HG03460 (cell line): ENCODE measurements at regions not wholly inside any gene's neighbourhood (a gene's known extent, or its start where the extent isn't known, plus 50 kb on each side); places are given as distances from the start of the nearest gene placed in this dataset.

ENCODE experiments used
- ATAC-seq: cut with Tn5 transposase; IDR thresholded peaks from one replicate; pipeline ENCODE4 v1.9.1; 2021; ENCODE audit not compliant: unreplicated experiment

DNA sequence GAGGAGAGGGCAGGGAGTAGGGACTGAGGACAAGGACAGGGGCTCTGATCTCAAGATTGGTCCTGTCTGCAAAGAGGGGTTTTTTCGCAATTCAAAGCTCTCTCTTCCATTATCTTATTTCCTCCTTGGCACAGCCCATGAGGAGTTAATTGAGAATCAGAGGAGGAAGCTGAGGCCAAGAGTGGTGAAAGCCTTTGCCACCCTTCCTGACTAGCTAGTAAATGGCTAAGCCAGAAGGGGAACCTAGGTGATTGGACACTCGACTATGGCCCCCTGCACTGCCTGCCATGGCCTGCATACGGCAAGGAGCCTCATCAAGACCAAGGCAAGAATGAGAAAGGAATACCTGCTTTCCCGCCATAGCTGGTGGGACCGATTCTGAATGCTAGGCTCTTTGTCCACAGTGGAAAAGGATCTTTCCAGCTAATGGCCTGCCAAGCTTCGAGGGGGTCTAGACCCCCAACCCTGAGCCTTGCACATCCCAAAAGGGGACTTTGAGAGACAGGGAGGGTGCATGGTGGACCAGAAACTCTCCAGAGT, 237.9 kb downstream of the HAUS1 start:
- ATAC-seq: no peak

DNA sequence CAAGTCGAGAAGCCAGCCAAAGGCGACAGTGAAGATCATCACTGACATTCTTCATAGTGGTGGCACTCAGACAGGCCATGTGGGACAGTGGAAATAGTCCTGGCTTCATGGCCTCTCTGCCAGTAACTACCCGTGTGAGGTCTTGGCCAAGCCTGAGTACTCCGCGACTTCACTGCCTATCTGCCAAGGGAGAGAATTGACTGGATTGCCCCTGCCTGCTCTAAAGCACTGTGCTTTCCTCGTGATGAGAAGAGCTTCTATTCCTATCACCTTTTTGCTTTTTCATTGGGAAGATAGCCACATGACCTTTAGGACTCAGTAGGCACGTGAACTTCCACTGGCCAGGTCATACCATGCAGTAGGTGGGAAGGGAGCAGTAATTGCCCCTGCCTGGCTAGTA, 239.3 kb downstream of the HAUS1 start:
- no peak for ATAC-seq

DNA sequence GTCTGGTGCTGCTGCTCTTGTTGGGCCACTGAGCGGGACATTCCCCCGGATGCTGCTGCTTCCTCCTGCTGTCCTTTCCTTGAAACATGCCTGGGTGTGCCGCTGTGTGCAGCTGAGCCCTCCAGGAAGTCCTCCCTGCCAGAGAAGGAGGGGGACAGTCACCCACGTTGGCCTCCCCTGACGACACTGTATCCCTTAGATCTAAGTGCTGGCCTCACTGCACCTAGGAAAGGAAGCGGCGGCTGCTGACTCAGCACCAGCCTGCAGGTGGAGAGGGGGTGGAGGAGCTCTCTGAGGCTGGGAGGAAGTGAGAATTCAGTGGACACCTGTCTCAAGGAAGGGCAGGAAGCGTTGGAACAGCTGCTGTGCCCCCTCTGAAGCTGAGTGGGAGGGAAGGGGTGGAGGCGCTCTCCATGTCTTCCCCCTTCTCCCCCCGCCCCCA, 239.8 kb downstream of the HAUS1 start:
- ATAC-seq: peak; percentile 75

DNA sequence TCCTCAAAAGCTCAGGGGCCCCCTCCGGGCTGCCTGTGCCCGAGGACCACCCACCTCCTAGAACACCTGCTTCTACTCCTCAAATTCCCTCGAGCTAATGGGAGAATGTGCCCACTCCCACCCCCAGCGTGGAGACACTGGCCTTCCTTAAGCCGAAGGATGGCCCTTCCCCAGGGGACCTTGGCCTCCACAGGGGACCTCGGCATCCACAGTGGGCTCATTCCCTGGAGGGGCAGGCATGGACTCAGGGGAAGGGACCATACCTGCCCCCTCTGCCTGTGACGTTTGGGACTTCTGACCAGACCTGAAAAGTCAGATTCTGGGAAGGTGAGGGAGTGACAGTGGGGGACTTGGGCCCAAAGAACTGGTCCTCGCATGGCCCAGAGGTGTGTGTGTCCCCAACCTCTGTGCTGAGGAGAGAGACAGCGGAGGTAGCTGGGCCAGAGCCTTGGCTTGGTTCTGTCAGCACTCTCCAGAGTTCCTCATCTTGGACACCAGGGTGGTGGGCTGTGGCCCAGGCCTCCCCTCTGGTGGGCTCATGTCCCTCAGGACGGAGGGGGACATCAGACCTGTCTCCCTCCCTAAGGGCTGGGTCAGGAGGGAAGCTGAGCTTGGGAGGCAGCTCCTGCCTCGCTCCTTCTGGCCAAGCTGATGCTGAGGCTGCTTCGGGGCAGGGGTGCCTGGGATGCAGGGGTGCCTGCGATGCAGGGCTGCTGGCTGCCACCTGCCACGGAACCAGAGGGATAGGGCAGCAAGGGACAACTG, 240.4 kb downstream of the HAUS1 start:
- no peak for ATAC-seq

DNA sequence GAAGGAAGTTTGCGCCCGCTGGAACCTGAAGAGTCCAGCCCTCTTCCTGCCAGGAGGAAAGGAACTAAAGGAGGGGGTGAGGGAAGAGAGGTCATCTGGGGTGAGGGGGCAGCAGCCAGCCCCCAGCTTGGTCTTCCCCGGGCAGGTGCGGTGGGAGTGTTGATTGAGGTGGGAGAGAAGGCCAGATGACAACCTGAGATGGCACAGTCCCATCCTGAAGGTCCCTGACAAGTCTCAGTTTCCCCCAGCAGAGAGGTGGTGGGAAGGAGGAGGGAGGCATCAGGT, 240.9 kb downstream of the HAUS1 start:
- ATAC-seq: no peak

DNA sequence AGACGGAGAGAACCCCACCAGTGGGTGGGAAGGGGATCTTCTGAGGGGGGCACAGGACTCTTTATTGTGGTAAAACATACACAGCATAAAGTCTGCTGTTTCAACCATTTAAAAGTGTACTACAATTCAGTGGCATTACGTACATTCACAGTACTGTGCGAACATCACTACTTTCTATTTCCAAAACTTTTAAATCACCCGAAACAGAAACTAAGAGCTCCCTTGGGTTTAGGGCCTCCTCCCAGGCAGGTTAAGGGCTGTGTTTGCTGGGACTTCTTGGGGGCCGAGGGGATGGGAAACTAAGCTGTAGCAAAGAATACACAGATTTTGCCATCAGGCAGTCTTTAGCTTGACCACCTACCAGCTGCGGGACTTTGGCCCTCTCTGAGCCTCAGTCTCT, 242.0 kb downstream of the HAUS1 start:
- ATAC-seq: no peak

DNA sequence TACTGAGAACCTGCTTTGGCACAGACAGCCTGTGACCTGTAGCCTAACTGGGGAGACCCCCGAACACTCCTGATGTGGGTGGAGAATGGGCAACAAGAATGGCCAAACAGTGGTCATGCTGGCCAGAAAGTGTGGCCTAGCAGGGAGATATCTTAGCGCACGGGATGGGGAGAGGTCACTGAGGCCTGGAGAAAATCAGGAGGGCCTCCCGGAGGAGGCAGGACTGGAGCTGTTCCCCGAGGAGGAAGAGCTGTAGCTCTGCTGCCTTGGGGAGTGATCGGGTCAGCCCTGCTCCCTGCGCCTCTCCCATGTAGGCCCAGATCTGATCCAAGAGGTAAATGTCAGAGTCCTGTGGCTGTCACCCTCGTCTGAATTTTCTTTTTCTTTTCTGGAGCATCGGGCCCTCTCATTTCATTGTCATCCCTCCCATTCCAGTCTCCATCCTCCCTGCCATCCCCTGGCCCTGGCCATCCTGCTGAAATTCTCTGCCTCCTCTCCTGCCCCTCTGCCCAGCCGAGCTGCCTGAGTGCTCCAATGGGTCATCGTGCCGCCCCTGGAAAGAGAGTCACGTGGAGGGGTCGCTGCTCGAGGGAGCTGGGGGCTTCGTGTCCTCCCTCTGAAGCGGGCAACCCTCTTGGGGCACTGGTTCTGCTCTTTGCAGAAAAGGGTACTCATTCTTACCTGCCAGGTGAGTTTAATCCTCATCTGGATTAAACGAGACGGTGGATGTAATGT, 242.9 kb downstream of the HAUS1 start:
- no peak for ATAC-seq

DNA sequence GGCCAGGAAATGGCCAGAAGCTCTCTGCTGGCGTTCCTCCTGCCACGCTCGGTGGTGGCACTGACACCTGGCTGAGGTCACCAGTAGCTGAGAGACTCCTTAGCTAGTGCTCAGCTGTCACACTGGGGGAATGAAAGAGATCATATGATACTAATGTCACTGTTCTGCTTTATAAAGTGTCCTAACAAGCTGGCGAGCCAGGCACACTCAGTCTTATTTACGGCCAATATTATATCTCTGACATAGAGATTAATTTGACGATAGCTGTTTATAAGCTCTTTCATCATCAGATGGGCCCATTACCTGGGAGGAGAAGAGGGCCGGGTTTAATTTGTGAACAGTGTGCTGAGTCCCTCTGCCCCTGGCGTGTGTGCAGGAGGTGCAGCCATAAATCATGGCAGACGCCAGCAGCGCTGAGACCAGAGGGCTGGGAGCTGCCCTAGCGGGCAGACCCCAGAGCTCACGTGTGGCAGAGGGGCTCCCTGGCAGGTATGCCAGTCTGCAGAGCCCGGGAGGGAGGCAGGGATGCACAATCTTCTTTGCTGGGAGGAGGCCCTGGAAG, 246.5 kb downstream of the HAUS1 start:
- ATAC-seq: no peak

DNA sequence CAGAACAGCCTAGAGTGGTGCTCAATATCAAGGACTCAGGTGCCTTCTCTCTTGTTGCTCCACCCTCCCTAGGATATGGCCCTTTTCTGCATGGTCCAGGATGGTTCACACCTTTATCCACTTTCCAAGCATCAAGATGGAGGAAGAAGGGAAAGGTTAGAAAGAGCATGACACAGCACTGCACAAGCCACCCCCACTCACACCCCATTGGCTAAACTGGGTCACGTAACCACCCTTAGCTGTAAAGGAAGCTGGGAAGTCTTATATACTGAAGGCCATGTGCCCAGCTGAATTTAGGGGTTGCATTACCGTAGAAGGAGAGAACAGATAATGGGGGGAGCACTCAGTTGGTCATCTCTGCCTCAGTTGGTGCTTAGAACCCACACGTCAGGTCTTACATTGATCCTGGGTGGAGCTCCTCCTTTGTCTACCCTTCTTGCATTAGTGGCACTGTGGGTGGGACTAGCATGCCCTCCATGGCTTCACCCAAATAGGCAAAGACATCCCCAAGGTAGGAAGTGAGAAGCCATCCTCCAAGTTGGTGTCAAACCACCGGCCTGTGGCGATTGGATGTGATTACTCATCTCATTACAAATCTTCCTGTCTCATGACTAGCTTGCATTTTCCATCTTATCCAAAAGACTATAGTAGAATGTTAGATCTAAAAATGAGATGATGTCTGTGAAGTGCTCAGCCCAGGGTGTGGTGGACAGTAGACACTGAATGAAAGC, 248.5 kb downstream of the HAUS1 start:
- ATAC-seq: no peak

DNA sequence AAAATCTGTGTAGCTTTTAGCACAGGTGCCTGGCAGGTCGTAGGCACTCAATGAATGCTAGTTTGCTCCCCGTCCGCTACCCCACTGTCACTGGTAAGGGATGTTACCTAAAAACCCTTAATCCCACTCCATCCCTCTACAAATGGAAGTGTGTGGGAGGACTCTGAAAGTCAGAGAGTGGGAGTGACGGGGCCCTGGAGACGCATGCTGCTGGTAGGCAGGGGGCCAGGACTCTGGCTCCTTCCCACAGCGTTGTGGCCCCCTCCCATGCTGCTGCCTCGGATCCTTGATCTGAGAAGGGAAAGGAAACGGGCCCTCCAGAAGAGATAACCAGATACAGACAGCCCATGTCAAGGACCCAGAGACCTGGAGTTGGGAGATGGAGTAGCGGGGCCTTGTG, 249.3 kb downstream of the HAUS1 start:
- ATAC-seq: no peak

DNA sequence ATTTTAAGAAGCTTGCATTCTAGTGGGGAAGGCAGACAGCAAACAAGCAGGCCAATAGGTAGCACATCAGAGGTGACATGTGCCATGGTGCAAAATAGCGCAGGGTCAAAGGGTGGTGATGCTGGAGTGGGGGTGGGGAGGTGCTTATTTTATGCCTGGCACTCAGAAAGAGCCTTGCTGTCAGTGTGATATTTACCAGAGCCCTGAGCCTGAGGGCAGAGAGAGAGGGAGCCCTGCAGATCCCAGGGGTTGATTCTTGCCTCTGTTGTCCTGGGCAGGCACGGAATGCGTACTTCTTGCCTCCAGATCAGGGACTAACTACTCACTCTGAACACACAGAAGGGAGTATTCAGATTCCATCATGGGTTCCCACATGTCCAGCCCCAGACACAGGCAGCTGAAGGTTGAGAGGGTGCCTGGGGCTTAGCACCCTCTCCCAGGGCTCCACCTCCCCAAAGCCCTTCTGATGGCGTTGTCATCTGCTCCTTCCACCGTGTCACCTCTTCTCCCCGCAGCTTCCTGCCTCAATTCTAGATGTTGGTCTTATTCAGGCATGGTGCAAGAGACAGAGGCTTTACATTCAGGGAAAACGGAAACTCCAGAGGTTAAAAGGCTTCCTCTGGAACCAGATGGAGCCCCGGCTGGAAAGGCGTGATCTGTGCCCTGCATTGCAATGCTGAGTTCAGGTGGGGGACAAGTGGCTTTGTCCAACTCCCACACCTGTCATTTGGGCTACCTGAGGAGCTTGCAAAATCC, 252.3 kb downstream of the HAUS1 start:
- no peak for ATAC-seq

DNA sequence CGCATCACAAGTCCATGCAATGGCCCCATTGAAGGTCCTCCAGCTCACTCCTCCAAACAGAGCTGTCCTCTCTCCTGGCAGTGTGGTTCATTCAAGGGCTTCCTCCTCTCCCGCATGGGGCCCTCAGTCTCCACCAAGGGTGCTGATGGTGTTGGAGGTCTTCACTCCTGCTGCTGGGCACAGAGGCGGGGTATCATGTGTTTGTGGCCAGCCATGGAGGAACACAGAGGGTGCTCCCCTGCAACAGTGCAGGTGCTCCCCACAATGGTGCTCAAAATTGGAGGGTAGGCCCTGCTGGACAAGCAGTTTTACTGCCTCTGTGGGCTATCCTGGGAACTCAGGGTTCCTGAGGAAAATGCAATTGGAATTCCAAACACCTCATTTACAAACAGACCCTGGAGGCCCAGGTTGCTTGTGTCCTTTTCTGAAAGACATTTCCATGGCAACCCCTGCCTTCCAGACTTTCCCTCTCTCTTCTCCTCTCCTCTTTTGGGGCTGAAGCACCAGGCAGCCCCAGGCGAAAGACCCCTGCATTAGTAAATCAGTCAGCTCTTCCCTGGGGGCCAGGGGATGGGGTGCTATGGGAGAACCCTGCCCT, 256.0 kb downstream of the HAUS1 start:
- ATAC-seq: no peak

DNA sequence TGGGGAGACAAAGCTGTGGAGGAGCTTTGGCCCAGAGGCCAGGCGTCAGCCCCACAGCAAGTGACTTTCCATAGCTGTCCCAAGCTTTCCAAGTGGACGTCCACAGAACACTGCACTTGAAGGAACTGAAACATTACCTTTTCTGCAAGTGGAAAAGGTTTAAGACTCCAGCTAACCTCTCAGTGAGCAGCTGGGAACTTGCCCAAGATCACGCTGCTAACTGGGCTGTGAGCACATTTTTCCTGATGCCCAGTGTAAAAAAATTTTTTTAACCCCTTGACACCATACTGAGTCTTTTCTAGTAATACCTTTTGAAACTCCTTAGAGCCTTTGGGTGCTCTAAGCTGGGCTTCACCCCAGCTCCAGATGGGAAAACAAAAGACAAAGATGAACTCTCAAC, 256.7 kb downstream of the HAUS1 start:
- no peak for ATAC-seq

DNA sequence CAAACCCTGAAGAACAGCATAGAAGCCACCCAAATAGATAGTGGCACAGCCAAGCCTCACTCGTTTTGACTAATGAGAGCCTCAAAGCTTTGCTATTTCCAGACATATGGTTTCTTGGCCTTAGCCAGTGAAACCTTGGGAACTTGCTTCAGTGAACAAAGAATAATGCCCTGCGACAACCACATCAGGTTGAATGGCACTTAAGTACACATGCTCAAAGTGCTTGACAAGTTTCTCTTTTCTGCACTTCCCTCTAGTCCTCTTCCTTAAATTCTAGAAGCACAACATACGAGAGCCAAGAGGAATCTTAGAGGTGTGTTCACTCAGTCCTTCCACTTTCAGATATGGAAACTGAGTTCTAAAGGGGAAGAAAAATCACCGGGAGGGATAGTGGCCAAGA, 258.3 kb downstream of the HAUS1 start:
- no peak for ATAC-seq

DNA sequence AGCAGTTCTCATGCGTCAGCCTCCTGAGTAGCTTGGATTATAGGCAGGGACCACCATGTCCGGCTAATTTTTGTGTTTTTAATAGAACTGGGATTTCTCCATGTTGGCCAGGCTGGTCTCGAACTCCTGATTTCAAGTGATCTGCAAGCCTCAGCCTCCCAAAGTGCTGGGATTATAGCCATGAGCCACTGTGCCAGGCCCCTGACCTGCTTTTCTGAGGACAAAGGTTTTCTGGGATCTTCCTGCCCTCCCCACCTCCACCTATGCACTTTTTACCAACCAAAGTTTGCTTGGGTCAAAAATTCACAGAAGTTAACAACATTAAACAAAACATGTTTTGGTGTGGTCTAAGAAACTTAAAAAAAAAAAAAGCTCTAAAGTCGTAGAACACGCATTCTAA, 259.9 kb downstream of the HAUS1 start:
- ATAC-seq: no peak

DNA sequence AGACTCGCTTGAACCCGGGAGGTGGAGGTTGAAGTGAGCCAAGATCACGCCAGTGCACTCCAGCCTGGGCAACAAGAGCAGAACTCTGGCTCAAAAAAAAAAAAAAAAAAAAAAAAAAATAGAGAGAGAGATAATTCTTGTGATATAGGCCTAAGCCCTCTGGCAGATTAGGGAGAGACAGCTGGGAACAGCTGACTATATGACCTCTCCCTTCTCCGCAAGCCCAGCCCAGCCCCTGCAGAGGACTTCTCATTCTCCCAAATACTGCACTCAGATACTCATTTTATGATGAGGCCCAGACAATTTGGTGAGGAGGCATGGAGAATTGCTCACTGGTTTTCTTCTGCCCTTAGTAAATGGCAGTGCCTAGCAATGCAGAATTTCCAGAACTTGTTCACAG, 262.0 kb downstream of the HAUS1 start:
- ATAC-seq: no peak

DNA sequence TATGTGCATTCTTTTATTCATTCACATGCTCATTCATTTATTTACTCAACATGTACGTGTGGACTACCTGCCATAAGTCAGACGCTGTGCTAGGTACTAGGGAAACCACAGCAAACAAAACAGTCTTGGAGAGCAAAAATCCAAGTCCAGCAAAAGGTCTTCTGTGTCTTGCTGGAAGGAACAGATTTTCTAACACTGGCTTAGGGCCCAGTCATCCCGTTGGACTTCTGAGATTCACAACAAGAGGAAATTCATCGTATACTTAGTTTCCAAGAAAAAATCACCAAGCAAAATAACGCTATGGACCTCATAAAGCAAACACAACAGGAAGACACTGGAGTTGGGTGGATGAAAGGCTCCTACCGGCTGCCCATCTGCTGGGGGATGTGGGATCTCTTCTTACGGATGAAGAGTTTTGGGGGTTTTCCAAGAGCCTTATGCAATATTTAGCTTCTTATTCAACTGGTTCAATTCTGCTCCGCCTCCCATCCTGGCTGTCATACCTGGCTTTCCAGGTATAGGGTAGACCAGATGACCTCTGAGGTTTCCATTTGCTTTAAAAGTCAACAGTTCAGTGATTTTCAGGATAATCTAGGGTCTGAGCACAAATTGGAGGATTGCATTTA, 262.7 kb downstream of the HAUS1 start:
- no peak for ATAC-seq

DNA sequence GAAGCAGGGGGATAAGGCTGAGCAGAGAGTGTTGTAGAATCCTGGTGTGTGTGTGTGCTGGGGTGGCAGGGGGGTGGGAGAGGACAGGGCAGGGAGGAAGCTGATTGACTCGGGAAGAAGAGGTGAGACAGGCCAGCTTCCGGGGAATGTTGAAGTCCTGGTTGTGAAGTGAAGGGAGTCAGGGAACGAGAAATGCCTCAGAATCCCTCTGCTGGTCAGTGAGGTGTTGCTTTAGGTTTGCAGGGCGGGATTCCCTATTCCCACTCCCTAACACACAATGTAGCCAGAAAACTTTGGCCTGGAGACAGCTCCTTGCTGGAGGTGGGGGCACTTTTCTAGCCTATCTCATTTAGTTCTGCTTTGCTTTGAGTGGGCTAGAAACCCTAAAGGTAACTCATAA, 265.1 kb downstream of the HAUS1 start:
- no peak for ATAC-seq

DNA sequence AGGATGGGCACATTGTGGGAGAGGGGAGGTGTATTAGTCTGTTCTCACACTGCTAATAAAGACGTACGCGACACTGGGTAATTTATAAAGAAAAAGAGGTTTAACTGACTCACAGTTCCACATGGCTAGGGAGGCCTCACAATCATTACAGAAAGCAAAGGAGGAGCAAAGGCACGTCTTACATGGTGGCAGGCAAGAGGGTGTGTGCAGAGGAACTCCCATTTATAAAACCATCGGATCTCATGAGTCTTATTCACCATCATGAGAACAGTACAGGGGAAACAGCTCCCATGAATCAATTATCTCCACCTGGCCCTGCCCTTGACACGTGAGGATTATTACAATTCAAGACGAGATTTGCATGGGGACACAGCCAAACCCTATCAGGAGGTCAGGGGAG, 266.7 kb downstream of the HAUS1 start:
- ATAC-seq: no peak

DNA sequence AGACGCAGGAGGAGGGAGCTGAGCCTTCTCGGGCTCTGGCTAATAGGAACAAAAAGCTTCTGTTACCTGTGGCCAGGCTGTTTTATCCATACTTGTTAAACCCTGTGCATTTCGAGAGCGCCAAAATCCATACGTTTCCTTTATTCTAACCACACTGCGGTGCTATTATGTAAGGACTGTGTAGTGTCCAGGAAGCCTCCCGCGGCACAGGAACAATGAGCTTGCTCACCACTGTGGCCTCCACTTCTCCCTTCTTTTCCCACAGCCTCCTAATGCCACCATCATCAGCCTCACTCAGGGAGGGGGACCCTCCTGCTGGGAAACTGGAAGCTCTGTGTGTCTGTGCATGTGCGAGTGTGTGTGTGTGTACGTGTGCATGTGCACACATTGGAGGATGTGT, 268.5 kb downstream of the HAUS1 start:
- no peak for ATAC-seq
